ENCODE measurements at regions not wholly inside any gene's neighbourhood (a gene's known extent, or its start where the extent isn't known, plus 50 kb on each side); places are given as distances from the start of the nearest gene placed in this dataset.

DNA sequence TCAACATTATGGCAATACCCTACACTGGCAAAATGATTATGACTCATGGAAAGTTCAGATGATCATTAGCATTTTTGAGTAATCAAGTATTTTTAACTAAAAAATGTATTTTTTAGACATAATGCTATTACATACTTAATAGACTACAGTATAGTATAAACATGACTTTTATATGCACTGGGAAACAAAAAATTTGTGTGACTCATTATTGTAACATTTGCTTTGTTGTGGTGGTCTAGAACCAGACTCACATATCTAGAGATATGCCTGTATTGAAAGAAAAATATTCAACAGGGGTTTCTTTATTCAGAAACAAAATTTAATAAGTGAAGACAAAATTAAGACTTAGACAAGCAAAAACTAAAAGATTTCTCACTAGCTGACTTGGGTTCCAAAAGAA is 385.3 kb upstream of the RIOK2 start:
- TF ChIP-seq MXI1 (conservative IDR thresholded peaks at IDR 0.05; ENCODE audit: poor library complexity, severe bottlenecking): no peak
- TF ChIP-seq, protein P1, sequence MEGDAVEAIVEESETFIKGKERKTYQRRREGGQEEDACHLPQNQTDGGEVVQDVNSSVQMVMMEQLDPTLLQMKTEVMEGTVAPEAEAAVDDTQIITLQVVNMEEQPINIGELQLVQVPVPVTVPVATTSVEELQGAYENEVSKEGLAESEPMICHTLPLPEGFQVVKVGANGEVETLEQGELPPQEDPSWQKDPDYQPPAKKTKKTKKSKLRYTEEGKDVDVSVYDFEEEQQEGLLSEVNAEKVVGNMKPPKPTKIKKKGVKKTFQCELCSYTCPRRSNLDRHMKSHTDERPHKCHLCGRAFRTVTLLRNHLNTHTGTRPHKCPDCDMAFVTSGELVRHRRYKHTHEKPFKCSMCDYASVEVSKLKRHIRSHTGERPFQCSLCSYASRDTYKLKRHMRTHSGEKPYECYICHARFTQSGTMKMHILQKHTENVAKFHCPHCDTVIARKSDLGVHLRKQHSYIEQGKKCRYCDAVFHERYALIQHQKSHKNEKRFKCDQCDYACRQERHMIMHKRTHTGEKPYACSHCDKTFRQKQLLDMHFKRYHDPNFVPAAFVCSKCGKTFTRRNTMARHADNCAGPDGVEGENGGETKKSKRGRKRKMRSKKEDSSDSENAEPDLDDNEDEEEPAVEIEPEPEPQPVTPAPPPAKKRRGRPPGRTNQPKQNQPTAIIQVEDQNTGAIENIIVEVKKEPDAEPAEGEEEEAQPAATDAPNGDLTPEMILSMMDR (IDR thresholded peaks at IDR 0.05; ENCODE audit: poor library complexity, severe bottlenecking): no peak
- TF ChIP-seq, protein P2, sequence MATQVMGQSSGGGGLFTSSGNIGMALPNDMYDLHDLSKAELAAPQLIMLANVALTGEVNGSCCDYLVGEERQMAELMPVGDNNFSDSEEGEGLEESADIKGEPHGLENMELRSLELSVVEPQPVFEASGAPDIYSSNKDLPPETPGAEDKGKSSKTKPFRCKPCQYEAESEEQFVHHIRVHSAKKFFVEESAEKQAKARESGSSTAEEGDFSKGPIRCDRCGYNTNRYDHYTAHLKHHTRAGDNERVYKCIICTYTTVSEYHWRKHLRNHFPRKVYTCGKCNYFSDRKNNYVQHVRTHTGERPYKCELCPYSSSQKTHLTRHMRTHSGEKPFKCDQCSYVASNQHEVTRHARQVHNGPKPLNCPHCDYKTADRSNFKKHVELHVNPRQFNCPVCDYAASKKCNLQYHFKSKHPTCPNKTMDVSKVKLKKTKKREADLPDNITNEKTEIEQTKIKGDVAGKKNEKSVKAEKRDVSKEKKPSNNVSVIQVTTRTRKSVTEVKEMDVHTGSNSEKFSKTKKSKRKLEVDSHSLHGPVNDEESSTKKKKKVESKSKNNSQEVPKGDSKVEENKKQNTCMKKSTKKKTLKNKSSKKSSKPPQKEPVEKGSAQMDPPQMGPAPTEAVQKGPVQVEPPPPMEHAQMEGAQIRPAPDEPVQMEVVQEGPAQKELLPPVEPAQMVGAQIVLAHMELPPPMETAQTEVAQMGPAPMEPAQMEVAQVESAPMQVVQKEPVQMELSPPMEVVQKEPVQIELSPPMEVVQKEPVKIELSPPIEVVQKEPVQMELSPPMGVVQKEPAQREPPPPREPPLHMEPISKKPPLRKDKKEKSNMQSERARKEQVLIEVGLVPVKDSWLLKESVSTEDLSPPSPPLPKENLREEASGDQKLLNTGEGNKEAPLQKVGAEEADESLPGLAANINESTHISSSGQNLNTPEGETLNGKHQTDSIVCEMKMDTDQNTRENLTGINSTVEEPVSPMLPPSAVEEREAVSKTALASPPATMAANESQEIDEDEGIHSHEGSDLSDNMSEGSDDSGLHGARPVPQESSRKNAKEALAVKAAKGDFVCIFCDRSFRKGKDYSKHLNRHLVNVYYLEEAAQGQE (IDR thresholded peaks at IDR 0.05; ENCODE audit: borderline replicate concordance): no peak
